GM18868 (cell line): ENCODE measurements at regions not wholly inside any gene's neighbourhood (a gene's known extent, or its start where the extent isn't known, plus 50 kb on each side); places are given as distances from the start of the nearest gene placed in this dataset.

Experiments
- ATAC-seq: cut with Tn5 transposase; IDR thresholded peaks from one replicate; pipeline ENCODE4 v1.9.1; 2021; ENCODE audit warnings: mild to moderate bottlenecking, moderate library complexity; ENCODE audit not compliant: unreplicated experiment

GRCh38 chrX:33726281-33727160, 405.6 kb downstream of the FAM47A start:
- no peak for ATAC-seq

GRCh38 chrX:33725535-33726210, 406.4 kb downstream of the FAM47A start:
- ATAC-seq = no peak

GRCh38 chrX:33721927-33722326, 410.2 kb downstream of the FAM47A start:
- ATAC-seq = peak; percentile 51

DNA sequence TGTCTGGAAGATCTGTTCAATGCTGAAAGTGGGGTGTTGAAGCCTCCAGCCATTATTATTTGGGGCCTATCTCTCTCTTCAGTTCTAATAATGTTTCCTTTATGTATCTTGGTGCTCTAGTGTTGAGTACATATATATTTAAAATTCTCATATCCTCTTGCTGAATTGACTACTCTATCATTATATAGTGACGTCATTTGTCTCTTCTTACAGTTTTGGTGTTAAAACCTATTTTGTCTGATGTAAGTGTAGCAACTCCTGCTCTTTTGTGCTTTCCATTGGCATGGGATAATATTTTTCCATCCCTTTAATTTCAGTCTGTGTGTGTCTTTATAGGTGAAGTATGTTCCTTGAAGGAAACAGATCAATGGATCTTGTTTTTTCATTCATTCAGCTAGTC, 446.0 kb downstream of the FAM47A start:
- no peak for ATAC-seq
